HEK293 (cell line): ENCODE measurements at regions not wholly inside any gene's neighbourhood (a gene's known extent, or its start where the extent isn't known, plus 50 kb on each side); places are given as distances from the start of the nearest gene placed in this dataset.
A peak's percentile ranks its signal among the peaks of the same experiment; 100 is the strongest.

ENCODE experiments used
- CTCF ChIA-PET: fragments of 350-600 bp; formaldehyde crosslinking; extraction: SDS; loops from one replicate; lab custom pipeline; 2021; ENCODE audit warnings: antibody characterized with exemption; lab: Yijun Ruan, JAX
- POLR2A ChIA-PET: fragments of 300-600 bp; formaldehyde crosslinking; extraction: SDS; loops from one replicate; lab custom pipeline; 2020; ENCODE audit warnings: antibody characterized with exemption, inconsistent platforms; lab: Yijun Ruan, JAX
- H3K27ac ChIP-seq: fragments of 200-500 bp; sonication (Bioruptor generic); 2 replicates; pipeline ENCODE4 v1.5.1; 2014; ENCODE audit warnings: low read depth, low read length, control low read depth, inconsistent platforms; ENCODE audit errors: extremely low read depth
- H3K36me3 ChIP-seq, 2 experiments: fragments of 200-500 bp in 1 of 2; sonication (Bioruptor generic) in 1 of 2; 1 replicate in 1 of 2; 2 replicates in 1 of 2; pipeline ENCODE4 v1.5.1; 2014 to 2017; ENCODE audit warnings: inconsistent platforms in 2 of 2, low read length in 2 of 2; ENCODE audit not compliant: control insufficient read depth in 2 of 2, insufficient read depth in 1 of 2
- H3K4me1 ChIP-seq: fragments of 200-500 bp; sonication (Bioruptor generic); 2 replicates; pipeline ENCODE4 v1.5.1; 2014; ENCODE audit warnings: mild to moderate bottlenecking, low read length, inconsistent platforms; ENCODE audit not compliant: control insufficient read depth, insufficient read depth
- H3K4me3 ChIP-seq: 2 replicates; pipeline ENCODE4 v1.5.1; 2011; ENCODE audit warnings: low read depth, mild to moderate bottlenecking, control low read depth, low read length, moderate library complexity
- H3K9me3 ChIP-seq: fragments of 200-500 bp; sonication (Bioruptor generic); 2 replicates; pipeline ENCODE4 v1.5.1; 2014; ENCODE audit warnings: low read depth, low read length, inconsistent platforms; ENCODE audit not compliant: control insufficient read depth, insufficient read depth
- SCRT1 ChIP-seq: fragments of 450-650 bp; formaldehyde crosslinking; IDR thresholded peaks from 2 replicates; pipeline ENCODE4 v1.5.1; 2016; ENCODE audit warnings: missing biosample characterization, missing genetic modification characterization, borderline replicate concordance
- TCF7L2 ChIP-seq: IDR thresholded peaks from 2 replicates; pipeline ENCODE4 v1.6.1; 2011; ENCODE audit warnings: low read depth, mild to moderate bottlenecking, inconsistent platforms, low read length, moderate library complexity, borderline replicate concordance
- WT1 ChIP-seq: fragments of 450-650 bp; formaldehyde crosslinking; IDR thresholded peaks from 2 replicates; pipeline ENCODE4 v1.5.1; 2016; ENCODE audit warnings: missing biosample characterization, missing genetic modification characterization
- ZFHX2 ChIP-seq: fragments of 450-650 bp; formaldehyde crosslinking; conservative IDR thresholded peaks from 2 replicates; pipeline ENCODE4 v1.5.1; 2016; ENCODE audit warnings: missing biosample characterization, missing genetic modification characterization
- ZNF114 ChIP-seq: fragments of 450-650 bp; formaldehyde crosslinking; IDR thresholded peaks from 2 replicates; pipeline ENCODE4 v1.5.0; 2017; ENCODE audit warnings: missing biosample characterization, missing genetic modification characterization
- ZNF146 ChIP-seq: fragments of 450-650 bp; formaldehyde crosslinking; IDR thresholded peaks from 2 replicates; pipeline ENCODE4 v1.5.1; 2016; ENCODE audit warnings: missing biosample characterization, missing genetic modification characterization
- ZNF155 ChIP-seq: fragments of 450-650 bp; formaldehyde crosslinking; IDR thresholded peaks from 2 replicates; pipeline ENCODE4 v1.5.1; 2016; ENCODE audit warnings: missing biosample characterization, missing genetic modification characterization
- ZNF16 ChIP-seq: fragments of 450-650 bp; formaldehyde crosslinking; IDR thresholded peaks from 2 replicates; pipeline ENCODE4 v1.5.1; 2016; ENCODE audit warnings: low read depth, missing biosample characterization, missing genetic modification characterization
- ZNF350 ChIP-seq: fragments of 450-650 bp; formaldehyde crosslinking; IDR thresholded peaks from 2 replicates; pipeline ENCODE4 v1.5.0; 2017; ENCODE audit warnings: missing biosample characterization, mild to moderate bottlenecking, missing genetic modification characterization
- ZNF585B ChIP-seq: fragments of 450-650 bp; formaldehyde crosslinking; IDR thresholded peaks from 2 replicates; pipeline ENCODE4 v1.5.1; 2016; ENCODE audit warnings: missing biosample characterization, missing genetic modification characterization
- ZNF707 ChIP-seq: fragments of 450-650 bp; formaldehyde crosslinking; IDR thresholded peaks from 2 replicates; pipeline ENCODE4 v1.5.1; 2016; ENCODE audit warnings: missing biosample characterization, missing genetic modification characterization
- TF ChIP-seq, protein P1 (sequence below): IDR thresholded peaks from 2 replicates; pipeline ENCODE4 v1.6.1; 2011; ENCODE audit warnings: mild to moderate bottlenecking, low read depth, low read length, borderline replicate concordance
- TF ChIP-seq, protein P2 (sequence below): fragments of 450-650 bp; formaldehyde crosslinking; IDR thresholded peaks from 2 replicates; pipeline ENCODE4 v1.5.1; 2016; ENCODE audit warnings: missing biosample characterization, missing genetic modification characterization
- TF ChIP-seq, protein P3 (sequence below): fragments of 450-650 bp; formaldehyde crosslinking; IDR thresholded peaks from 2 replicates; pipeline ENCODE4 v1.5.1; 2016; ENCODE audit warnings: missing biosample characterization, missing genetic modification characterization, low read depth

DNA sequence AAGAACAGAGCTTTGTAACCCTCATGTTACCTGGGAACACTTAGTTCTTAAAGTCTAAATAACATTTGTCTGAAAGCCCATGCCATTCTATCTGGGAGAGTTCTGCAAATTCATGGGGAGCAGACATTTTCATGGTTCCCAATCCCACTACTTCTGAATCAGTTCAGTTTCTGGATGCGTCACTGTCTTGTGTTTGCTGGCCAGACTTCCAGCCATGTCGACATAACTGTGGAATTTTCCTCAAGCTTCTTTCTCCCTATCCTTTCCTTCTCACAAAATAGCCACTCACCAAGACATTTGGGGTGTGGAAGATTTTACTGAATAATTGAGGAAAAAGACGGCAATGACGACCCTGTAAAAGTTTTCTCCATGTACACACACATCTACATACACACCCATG lies 272.5 kb downstream of the NEBL start:
- Histone ChIP-seq H3K4me1 (peaks cover 10% of the 10 kb centered on the region), H3K9me3 (no peaks in the 10 kb centered on the region), H3K27ac (no peak overlapping the region), H3K4me3 (no peak overlapping the region)
- POLR2A ChIA-PET: no interaction called here
- CTCF ChIA-PET: no interaction called here
- no peak for TF ChIP-seq ZNF585B (tag by site-specific recombination)
- TF ChIP-seq, protein P1, sequence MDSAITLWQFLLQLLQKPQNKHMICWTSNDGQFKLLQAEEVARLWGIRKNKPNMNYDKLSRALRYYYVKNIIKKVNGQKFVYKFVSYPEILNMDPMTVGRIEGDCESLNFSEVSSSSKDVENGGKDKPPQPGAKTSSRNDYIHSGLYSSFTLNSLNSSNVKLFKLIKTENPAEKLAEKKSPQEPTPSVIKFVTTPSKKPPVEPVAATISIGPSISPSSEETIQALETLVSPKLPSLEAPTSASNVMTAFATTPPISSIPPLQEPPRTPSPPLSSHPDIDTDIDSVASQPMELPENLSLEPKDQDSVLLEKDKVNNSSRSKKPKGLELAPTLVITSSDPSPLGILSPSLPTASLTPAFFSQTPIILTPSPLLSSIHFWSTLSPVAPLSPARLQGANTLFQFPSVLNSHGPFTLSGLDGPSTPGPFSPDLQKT: no peak
- TF ChIP-seq SCRT1 (tag by site-specific recombination): no peak
- TF ChIP-seq ZNF350 (tag by site-specific recombination): no peak
- TF ChIP-seq, protein P2, sequence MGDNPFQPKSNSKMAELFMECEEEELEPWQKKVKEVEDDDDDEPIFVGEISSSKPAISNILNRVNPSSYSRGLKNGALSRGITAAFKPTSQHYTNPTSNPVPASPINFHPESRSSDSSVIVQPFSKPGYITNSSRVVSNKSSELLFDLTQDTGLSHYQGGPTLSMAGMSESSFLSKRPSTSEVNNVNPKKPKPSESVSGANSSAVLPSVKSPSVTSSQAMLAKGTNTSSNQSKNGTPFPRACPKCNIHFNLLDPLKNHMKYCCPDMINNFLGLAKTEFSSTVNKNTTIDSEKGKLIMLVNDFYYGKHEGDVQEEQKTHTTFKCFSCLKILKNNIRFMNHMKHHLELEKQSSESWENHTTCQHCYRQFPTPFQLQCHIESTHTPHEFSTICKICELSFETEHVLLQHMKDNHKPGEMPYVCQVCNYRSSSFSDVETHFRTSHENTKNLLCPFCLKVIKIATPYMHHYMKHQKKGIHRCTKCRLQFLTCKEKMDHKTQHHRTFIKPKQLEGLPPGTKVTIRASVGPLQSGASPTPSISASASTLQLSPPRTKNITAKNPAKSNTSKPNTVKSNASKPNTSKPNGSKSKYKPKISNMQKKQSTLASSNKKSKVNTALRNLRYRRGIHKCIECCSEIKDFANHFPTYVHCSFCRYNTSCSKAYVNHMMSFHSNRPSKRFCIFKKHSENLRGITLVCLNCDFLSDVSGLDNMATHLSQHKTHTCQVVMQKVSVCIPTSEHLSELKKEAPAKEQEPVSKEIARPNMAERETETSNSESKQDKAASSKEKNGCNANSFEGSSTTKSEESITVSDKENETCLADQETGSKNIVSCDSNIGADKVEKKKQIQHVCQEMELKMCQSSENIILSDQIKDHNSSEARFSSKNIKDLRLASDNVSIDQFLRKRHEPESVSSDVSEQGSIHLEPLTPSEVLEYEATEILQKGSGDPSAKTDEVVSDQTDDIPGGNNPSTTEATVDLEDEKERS (tag by site-specific recombination): no peak
- TF ChIP-seq, all 188 proteins: peak for 0
- no peaks in the 10 kb centered on the region for H3K36me3 ChIP-seq

DNA sequence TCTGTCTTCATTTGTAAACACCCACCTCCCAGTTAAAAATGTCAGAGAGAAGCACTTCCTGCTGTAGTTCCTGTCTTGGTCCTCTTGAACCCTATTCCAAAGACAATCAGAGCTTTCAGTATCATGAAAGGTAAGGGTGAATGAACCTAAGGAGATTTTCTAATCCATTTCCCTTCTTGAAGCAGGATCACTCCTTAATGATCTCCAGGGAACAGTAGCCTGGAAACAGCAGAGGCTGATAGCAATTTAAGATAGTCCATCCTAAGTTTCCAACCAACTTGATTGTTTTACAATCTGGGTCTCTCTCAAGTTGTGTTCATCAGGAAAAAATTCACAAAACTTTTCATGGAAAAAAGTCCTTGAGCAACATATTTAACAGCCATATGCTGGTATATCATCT lies 273.6 kb downstream of the NEBL start:
- Histone ChIP-seq H3K27ac (peak overlapping the region; percentile 49), H3K4me1 (peaks cover 10% of the 10 kb centered on the region), H3K36me3 (no peaks in the 10 kb centered on the region), H3K4me3 (no peak overlapping the region), H3K9me3 (no peaks in the 10 kb centered on the region)
- CTCF ChIA-PET: no interaction called here
- POLR2A ChIA-PET: interaction anchor here (0.6 kb wide), 1 partner anchor 1210 kb away, joined by 3 read pairs; no protein-coding TSS in a partner anchor
- TF ChIP-seq WT1 (tag by site-specific recombination) (no peak), ZNF146 (tag by site-specific recombination) (no peak), ZNF114 (tag by site-specific recombination) (no peak), ZNF16 (tag by site-specific recombination) (no peak), ZNF707 (tag by site-specific recombination) (no peak), TCF7L2 (no peak), ZNF155 (no peak), ZNF585B (tag by site-specific recombination) (no peak)
- TF ChIP-seq, protein P3, sequence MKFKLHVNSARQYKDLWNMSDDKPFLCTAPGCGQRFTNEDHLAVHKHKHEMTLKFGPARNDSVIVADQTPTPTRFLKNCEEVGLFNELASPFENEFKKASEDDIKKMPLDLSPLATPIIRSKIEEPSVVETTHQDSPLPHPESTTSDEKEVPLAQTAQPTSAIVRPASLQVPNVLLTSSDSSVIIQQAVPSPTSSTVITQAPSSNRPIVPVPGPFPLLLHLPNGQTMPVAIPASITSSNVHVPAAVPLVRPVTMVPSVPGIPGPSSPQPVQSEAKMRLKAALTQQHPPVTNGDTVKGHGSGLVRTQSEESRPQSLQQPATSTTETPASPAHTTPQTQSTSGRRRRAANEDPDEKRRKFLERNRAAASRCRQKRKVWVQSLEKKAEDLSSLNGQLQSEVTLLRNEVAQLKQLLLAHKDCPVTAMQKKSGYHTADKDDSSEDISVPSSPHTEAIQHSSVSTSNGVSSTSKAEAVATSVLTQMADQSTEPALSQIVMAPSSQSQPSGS (tag by site-specific recombination): no peak

DNA sequence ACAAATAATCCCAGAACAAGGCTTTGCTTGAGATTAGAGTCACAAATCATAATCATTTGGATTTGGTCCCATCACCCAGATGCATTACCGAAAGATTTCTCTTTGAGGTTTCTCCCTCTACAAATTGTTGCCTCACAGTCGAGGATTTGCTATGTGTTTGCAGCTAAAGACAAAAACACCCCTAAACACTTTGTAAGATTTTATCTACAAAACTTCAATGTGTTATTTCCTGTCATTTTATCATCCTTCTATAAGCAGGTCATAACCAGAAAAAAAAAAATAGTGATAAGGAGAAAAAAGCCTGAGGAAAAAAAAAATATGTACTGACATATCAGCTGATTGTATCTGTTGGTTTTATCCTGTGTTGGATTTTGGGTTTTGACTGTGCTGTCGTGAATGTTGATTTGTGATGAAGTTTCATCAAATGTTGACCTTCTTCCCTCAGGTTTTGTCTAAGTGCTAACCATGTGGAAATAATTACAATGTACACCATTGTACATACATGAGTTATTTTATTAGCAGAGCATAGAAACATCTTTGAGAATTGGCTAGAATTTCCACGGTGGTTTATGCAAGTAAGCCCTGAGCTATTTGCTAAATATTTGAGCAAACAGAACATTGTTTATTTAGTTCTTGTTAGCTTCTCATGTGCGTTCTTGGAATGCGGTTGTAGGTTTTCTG lies 274.4 kb downstream of the NEBL start:
- Histone ChIP-seq H3K4me1 (peaks cover 10% of the 10 kb centered on the region), H3K27ac (peak overlapping the region; percentile 49), H3K4me3 (no peak overlapping the region), H3K9me3 (no peaks in the 10 kb centered on the region)
- TF ChIP-seq TCF7L2 (0 out of 2 replicates have a peak, but pooled peaks have one; percentile 12), ZFHX2 (tag by site-specific recombination) (no peak)
- TF ChIP-seq, all 188 proteins: peak for 1
- POLR2A ChIA-PET: no interaction called here
- CTCF ChIA-PET: interaction anchor here (0.6 kb wide), 1 partner anchor 647 kb away, joined by 3 read pairs; no protein-coding TSS in a partner anchor
- no peaks in the 10 kb centered on the region for H3K36me3 ChIP-seq
